Adrenal gland (tissue), 5 donors: ENCODE measurements at regions not wholly inside any gene's neighbourhood (a gene's known extent, or its start where the extent isn't known, plus 50 kb on each side); places are given as distances from the start of the nearest gene placed in this dataset.

Experiments
- POLR2A ChIP-seq, 2 donors: fragments of 450-650 bp; IDR thresholded peaks; one replicate each; pipeline ENCODE4 v1.6.1; 2017; ENCODE audit warnings: antibody characterized with exemption in 2 of 2, mild to moderate bottlenecking in 2 of 2, moderate library complexity in 1 of 2
- TF ChIP-seq, protein P1 (sequence below), 6 experiments: fragments of 450-650 bp in 4 of 6; fragments of 200-600 bp in 2 of 6; sonication (generic) in 1 of 6; IDR thresholded peaks; 1 replicate in 5 of 6; 2 replicates in 1 of 6; pipeline versions ENCODE4 v1.5.1 to v1.8.0; 2016 to 2021; ENCODE audit warnings: antibody characterized with exemption in 6 of 6, mild to moderate bottlenecking in 2 of 6, moderate library complexity in 1 of 6
- donor health status: DM: no; HTN: no; CAD: no.

DNA sequence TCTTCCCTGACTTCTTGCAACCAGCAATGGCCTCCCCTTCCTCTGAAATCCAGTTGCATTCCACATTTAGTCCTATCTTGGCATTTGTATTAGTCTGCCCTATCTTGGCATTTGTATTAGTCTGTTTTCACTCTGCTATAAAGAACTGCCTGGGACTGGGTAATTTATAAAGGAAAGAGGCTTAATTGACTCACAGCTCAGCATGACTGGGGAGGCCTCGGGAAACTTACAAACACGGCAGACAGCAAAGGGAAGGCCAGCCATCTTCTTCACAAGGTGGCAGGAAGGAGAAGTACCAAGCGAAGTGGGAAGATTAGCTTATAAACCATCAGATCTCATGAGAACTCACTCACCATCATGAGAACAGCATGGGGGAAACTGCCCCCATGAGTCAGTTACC lies 234.5 kb upstream of the COPS8 start:
- TF ChIP-seq, protein P1, sequence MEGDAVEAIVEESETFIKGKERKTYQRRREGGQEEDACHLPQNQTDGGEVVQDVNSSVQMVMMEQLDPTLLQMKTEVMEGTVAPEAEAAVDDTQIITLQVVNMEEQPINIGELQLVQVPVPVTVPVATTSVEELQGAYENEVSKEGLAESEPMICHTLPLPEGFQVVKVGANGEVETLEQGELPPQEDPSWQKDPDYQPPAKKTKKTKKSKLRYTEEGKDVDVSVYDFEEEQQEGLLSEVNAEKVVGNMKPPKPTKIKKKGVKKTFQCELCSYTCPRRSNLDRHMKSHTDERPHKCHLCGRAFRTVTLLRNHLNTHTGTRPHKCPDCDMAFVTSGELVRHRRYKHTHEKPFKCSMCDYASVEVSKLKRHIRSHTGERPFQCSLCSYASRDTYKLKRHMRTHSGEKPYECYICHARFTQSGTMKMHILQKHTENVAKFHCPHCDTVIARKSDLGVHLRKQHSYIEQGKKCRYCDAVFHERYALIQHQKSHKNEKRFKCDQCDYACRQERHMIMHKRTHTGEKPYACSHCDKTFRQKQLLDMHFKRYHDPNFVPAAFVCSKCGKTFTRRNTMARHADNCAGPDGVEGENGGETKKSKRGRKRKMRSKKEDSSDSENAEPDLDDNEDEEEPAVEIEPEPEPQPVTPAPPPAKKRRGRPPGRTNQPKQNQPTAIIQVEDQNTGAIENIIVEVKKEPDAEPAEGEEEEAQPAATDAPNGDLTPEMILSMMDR (IDR thresholded peaks at IDR 0.05): no peak
- TF ChIP-seq POLR2A (IDR thresholded peaks at IDR 0.05): no peak
